Progenitor cell of endocrine pancreas (in vitro differentiated cells): ENCODE measurements at regions not wholly inside any gene's neighbourhood (a gene's known extent, or its start where the extent isn't known, plus 50 kb on each side); places are given as distances from the start of the nearest gene placed in this dataset.

ENCODE experiments used
- DNase-seq: peaks from one replicate; pipeline ENCODE4 v3.0.0; 2021; ENCODE audit warnings: low spot score; ENCODE audit not compliant: unreplicated experiment
- H3K27ac Mint-ChIP-seq: 2 replicates; pipeline ENCODE4 v1.8.0; 2021; ENCODE audit warnings: mild to moderate bottlenecking, moderate library complexity, mixed read lengths
- H3K27me3 Mint-ChIP-seq: 2 replicates; pipeline ENCODE4 v1.8.0; 2021; ENCODE audit warnings: mixed read lengths
- H3K36me3 Mint-ChIP-seq: 2 replicates; pipeline ENCODE4 v1.8.0; 2022; ENCODE audit warnings: mixed read lengths; ENCODE audit not compliant: insufficient read depth
- H3K4me1 Mint-ChIP-seq: 2 replicates; pipeline ENCODE4 v1.8.0; 2021; ENCODE audit warnings: low read depth, mixed read lengths
- H3K4me3 Mint-ChIP-seq: 2 replicates; pipeline ENCODE4 v1.8.0; 2021; ENCODE audit warnings: low read depth, mild to moderate bottlenecking, moderate library complexity, mixed read lengths
- H3K9me3 Mint-ChIP-seq: 2 replicates; pipeline ENCODE4 v1.8.0; 2021; ENCODE audit warnings: low read depth, mixed read lengths
- CTCF ChIP-seq: fragments of 200-600 bp; sonication (generic); IDR thresholded peaks from one replicate; pipeline ENCODE4 v1.5.0; 2021; ENCODE audit warnings: antibody characterized with exemption, mild to moderate bottlenecking; ENCODE audit not compliant: unreplicated experiment

- no peaks in the 10 kb centered on the region for H3K36me3 Mint-ChIP-seq
- no peak overlapping the region for H3K4me3 Mint-ChIP-seq
Observed at GRCh38 chr10:78258323-78259030, 224.8 kb downstream of the RPS24 start.

GRCh38 chr10:78259391-78259790 lies 225.7 kb downstream of the RPS24 start:
- no peak overlapping the region for H3K4me3 Mint-ChIP-seq
- H3K27me3 Mint-ChIP-seq = peaks cover 30% of the 10 kb centered on the region
- no peaks in the 10 kb centered on the region for H3K9me3 Mint-ChIP-seq
- TF ChIP-seq CTCF = no peak
- DNase-seq = no peak
- H3K36me3 Mint-ChIP-seq = no peaks in the 10 kb centered on the region
- no peak overlapping the region for H3K27ac Mint-ChIP-seq
- peaks cover 22% of the 10 kb centered on the region for H3K4me1 Mint-ChIP-seq

More at GRCh38 chr10:78258323-78259030, 224.8 kb downstream of the RPS24 start:
- DNase-seq = no peak
- peak; percentile 17 for TF ChIP-seq CTCF
- H3K9me3 Mint-ChIP-seq = no peaks in the 10 kb centered on the region
- H3K27ac Mint-ChIP-seq = no peak overlapping the region
- H3K27me3 Mint-ChIP-seq = peaks cover 30% of the 10 kb centered on the region
- peaks cover 22% of the 10 kb centered on the region for H3K4me1 Mint-ChIP-seq

- TF ChIP-seq CTCF = peak; percentile 28
- Mint-ChIP-seq H3K36me3 (no peaks in the 10 kb centered on the region), H3K4me1 (peaks cover 23% of the 10 kb centered on the region), H3K4me3 (no peak overlapping the region), H3K9me3 (no peaks in the 10 kb centered on the region), H3K27me3 (peaks cover 30% of the 10 kb centered on the region), H3K27ac (no peak overlapping the region)
- no peak for DNase-seq
Observed at GRCh38 chr10:78260141-78260540, 226.5 kb downstream of the RPS24 start.

- Mint-ChIP-seq H3K36me3 (no peaks in the 10 kb centered on the region), H3K4me3 (no peak overlapping the region), H3K27ac (no peak overlapping the region), H3K4me1 (peaks cover 23% of the 10 kb centered on the region), H3K9me3 (no peaks in the 10 kb centered on the region), H3K27me3 (peaks cover 28% of the 10 kb centered on the region)
- TF ChIP-seq CTCF = no peak
- no peak for DNase-seq
Observed at GRCh38 chr10:78260680-78261079, 227.0 kb downstream of the RPS24 start.

GRCh38 chr10:78261291-78261690 lies 227.6 kb downstream of the RPS24 start:
- Mint-ChIP-seq H3K4me1 (peaks cover 25% of the 10 kb centered on the region), H3K27me3 (peaks cover 28% of the 10 kb centered on the region), H3K36me3 (no peaks in the 10 kb centered on the region), H3K27ac (no peak overlapping the region), H3K9me3 (no peaks in the 10 kb centered on the region), H3K4me3 (no peak overlapping the region)
- no peak for TF ChIP-seq CTCF
- no peak for DNase-seq
